Activated CD4-positive, alpha-beta memory T cell treated with anti-CD3 and anti-CD28 coated beads for 36 hours (primary cell): ENCODE measurements at regions not wholly inside any gene's neighbourhood (a gene's known extent, or its start where the extent isn't known, plus 50 kb on each side); places are given as distances from the start of the nearest gene placed in this dataset.

ENCODE experiments used
- CTCF ChIA-PET: fragments of 350-600 bp; sonication (Branson Sonifier 250); formaldehyde crosslinking; loops from one replicate; lab custom pipeline; 2021; ENCODE audit warnings: antibody characterized with exemption, inconsistent platforms; lab: Charles Lee
- POLR2A ChIA-PET: fragments of 350-600 bp; sonication (Branson Sonifier 250); formaldehyde crosslinking; loops from one replicate; lab custom pipeline; 2021; ENCODE audit warnings: antibody characterized with exemption; lab: Charles Lee
- DNase-seq: peaks from one replicate; pipeline ENCODE4 v3.0.0-alpha.2; 2020
- H3K27ac Mint-ChIP-seq: one replicate; pipeline ENCODE4 v1.8.0; 2021; ENCODE audit warnings: mixed read lengths
- H3K27me3 Mint-ChIP-seq: one replicate; pipeline ENCODE4 v1.8.0; 2021; ENCODE audit warnings: mixed read lengths
- H3K36me3 Mint-ChIP-seq: one replicate; pipeline ENCODE4 v1.8.0; 2021; ENCODE audit warnings: mixed read lengths
- H3K4me1 Mint-ChIP-seq: one replicate; pipeline ENCODE4 v1.8.0; 2021; ENCODE audit warnings: low read depth, mixed read lengths
- H3K4me3 Mint-ChIP-seq: one replicate; pipeline ENCODE4 v1.8.0; 2021; ENCODE audit warnings: mild to moderate bottlenecking, mixed read lengths
- H3K9me3 Mint-ChIP-seq: one replicate; pipeline ENCODE4 v1.8.0; 2021; ENCODE audit warnings: mixed read lengths
- intact Hi-C: fragments of 100-400 bp; cut with micrococcal nuclease; formaldehyde crosslinking; loops from one replicate; pipeline ENCODE4 v1.15.1; 2023

DNA sequence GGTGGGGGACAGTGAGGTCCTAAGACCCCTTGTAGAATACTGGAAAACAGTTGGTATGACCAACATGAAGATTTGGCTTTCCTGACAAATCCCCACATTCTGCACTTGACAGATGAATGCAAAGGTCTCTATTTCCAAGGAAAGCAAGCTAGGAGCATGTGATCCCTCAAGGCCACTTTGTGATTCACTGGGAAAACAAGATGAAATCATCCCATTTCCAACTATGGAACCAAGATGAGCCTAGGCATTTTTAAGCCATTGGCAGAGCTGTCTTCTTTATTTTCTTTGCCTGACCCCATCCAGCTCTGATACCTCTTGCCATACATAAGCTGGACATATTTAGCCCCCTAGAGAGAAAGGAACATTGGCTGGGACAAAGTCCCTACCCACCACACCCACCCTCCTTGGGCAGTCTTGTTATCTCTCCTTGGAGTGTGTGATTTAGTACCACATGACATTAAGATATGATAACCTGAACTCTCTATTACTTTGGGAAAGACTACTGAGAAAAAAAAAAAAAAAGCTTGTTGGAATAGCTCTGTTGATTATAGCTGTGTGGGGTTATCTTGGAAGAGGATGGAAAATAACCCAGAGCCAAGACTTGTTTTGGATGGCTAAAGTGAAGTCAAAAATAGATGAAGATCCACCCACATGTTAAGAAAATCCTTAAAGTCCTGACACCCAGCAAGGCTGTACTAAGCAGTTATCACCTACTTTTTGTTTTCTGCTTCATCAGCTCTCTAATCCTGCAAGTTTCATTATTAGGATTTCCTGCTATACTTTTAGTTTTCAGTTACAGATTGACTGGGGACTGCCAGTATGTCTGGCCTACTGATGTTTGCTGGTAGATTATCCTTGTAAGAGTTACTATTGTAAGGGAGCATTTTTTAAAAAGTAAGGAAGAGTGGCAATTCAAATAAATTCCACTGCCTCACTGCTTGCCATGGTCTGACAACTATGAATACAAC lies 90.1 kb upstream of the PREP start:
- Mint-ChIP-seq H3K4me3 (no peak overlapping the region), H3K4me1 (peaks cover 15% of the 10 kb centered on the region), H3K36me3 (no peaks in the 10 kb centered on the region), H3K9me3 (no peaks in the 10 kb centered on the region), H3K27ac (peak overlapping the region; percentile 44), H3K27me3 (no peaks in the 10 kb centered on the region)
- POLR2A ChIA-PET: interaction anchor here (0.6 kb wide), 1 partner anchor 156 kb away, joined by 4 read pairs; no protein-coding TSS in a partner anchor
- DNase-seq: no peak
- intact Hi-C loops: loop anchor here (1.0 to 5.0 kb wide), 3 partner anchors 69 to 153 kb away; no protein-coding TSS in a partner anchor
- CTCF ChIA-PET: interaction anchor here (0.6 to 1.3 kb wide), 3 partner anchors 9 to 440 kb away, joined by 3 to 6 read pairs (median 3); no protein-coding TSS in a partner anchor

DNA sequence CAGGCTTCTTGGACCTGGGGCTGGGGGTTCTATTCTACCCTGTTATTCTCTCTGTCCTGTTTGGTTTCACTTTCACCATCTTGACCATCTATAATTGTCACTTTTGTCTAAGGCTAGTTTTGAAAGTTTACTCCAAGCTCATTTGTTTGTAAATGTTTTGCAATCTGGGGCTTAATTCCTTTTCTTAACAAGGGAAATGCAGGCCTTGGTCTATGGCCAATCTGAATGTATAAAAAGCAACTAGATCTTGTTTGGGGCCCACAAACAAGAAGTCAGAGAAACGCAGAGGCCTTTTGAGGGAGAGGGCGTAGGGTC lies 86.3 kb upstream of the PREP start:
- ChIA-PET POLR2A (no interaction called here), CTCF (no interaction called here)
- Mint-ChIP-seq H3K27ac (no peak overlapping the region), H3K4me1 (peaks cover 34% of the 10 kb centered on the region), H3K4me3 (no peak overlapping the region), H3K36me3 (no peaks in the 10 kb centered on the region), H3K27me3 (peaks cover 3% of the 10 kb centered on the region), H3K9me3 (no peaks in the 10 kb centered on the region)
- intact Hi-C loops: loop anchor here (5.0 to 10.0 kb wide), 2 partner anchors 303 to 416 kb away; no protein-coding TSS in a partner anchor
- DNase-seq: no peak

DNA sequence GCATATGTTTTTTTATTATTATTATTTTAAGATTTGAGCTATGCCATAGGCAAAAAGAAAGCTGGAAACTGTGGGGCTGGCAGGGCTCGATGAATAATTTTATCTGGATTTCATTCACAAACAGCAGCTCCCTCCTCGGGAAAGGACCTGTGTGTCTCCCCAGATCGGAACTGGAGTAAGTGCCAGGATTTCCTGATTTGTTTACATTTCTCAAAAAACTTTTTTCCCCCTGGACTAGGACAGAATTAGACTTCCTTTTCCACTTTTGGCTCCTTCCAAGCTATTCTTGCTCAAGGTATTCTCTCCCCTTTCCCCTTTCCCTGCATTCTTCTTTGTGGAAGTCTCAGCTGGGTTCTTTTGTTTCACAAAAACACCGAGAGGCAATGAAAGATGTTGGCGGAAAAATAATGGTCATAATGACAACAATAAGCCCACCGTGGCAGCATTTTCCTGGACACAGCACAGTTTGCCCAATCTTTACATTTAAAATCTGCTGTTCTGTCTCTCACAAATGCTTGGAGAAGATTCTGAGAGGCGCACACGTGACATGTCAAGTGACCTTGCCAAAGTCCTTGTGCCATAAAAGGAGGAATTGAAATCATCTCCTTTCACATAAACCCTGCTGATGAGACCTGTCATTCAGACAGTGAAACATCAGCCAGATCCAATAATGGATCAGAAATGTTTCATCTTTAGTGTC lies 85.8 kb upstream of the PREP start:
- Mint-ChIP-seq H3K36me3 (no peaks in the 10 kb centered on the region), H3K27ac (no peak overlapping the region), H3K4me3 (no peak overlapping the region), H3K4me1 (peaks cover 37% of the 10 kb centered on the region), H3K9me3 (no peaks in the 10 kb centered on the region), H3K27me3 (peaks cover 5% of the 10 kb centered on the region)
- CTCF ChIA-PET: no interaction called here
- intact Hi-C loops: loop anchor here (5.0 to 10.0 kb wide), 2 partner anchors 304 to 416 kb away; no protein-coding TSS in a partner anchor
- no peak for DNase-seq
- POLR2A ChIA-PET: no interaction called here

DNA sequence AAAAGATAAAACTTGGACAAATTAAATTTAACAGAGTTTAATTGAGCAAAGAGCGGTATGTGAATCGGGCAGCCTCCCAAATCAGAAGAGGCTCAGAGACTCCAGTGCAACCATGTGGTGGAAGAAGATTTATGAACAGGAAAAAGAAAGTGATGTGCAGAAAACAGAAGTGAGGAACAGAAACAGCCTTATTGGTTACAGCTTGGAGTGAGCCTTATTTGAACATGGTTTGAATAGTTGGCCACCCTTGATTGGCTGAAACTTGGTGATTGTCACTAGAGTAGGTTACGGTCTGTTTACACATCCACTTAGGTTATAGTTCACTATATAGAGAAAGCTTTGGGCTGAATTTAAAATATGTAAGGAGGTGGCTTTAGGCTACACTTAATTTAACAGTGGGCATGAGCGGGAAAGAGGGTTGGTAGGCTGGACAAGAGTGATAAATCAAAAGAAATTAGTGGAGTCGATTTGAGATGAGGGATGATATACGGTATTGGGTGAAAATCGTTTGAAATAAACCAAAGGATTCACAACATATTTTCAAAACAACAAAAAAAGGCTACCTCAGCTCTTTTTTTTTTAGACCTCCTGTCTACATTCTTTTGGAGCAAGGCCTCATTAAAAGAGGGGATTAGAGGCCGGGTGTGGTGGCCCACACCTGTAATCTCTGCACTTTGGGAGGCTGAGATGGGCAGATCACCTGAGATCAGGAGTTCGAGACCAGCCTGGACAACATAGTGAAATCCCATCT lies 84.3 kb upstream of the PREP start:
- Mint-ChIP-seq H3K36me3 (no peaks in the 10 kb centered on the region), H3K4me3 (no peak overlapping the region), H3K27ac (no peak overlapping the region), H3K27me3 (peaks cover 7% of the 10 kb centered on the region), H3K4me1 (peaks cover 31% of the 10 kb centered on the region), H3K9me3 (no peaks in the 10 kb centered on the region)
- intact Hi-C loops: loop anchor here (5.0 to 10.0 kb wide), 2 partner anchors 305 to 418 kb away; no protein-coding TSS in a partner anchor
- ChIA-PET POLR2A (no interaction called here), CTCF (no interaction called here)
- DNase-seq: no peak

DNA sequence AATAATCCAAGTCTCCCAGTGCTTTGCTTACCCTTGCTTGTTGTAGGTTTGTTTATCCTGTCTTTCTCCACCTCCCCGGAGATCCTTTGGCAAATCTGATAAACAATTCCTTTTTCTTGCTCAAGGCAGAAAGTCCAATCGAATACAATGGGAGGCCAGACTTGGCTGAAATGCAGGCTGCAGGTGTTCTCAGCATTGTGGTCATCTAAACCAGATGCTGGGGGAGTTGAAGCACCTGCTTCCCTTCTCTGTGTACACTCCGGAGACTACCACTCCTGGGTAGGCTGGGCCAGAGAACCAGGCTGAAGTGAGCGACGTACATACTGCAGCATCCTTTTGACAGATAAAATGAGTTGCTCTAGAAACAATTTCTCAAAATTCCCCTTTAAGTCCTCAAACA lies 82.6 kb upstream of the PREP start:
- intact Hi-C loops: loop anchor here (2.0 to 10.0 kb wide), 5 partner anchors 55 to 597 kb away; no protein-coding TSS in a partner anchor
- Mint-ChIP-seq H3K27ac (no peak overlapping the region), H3K4me3 (no peak overlapping the region), H3K27me3 (peaks cover 7% of the 10 kb centered on the region), H3K36me3 (no peaks in the 10 kb centered on the region), H3K9me3 (no peaks in the 10 kb centered on the region), H3K4me1 (peaks cover 32% of the 10 kb centered on the region)
- CTCF ChIA-PET: interaction anchor here (0.9 to 3.6 kb wide), 8 partner anchors 10 to 738 kb away, joined by 3 to 20 read pairs (median 4); no protein-coding TSS in a partner anchor
- DNase-seq: no peak
- POLR2A ChIA-PET: no interaction called here

DNA sequence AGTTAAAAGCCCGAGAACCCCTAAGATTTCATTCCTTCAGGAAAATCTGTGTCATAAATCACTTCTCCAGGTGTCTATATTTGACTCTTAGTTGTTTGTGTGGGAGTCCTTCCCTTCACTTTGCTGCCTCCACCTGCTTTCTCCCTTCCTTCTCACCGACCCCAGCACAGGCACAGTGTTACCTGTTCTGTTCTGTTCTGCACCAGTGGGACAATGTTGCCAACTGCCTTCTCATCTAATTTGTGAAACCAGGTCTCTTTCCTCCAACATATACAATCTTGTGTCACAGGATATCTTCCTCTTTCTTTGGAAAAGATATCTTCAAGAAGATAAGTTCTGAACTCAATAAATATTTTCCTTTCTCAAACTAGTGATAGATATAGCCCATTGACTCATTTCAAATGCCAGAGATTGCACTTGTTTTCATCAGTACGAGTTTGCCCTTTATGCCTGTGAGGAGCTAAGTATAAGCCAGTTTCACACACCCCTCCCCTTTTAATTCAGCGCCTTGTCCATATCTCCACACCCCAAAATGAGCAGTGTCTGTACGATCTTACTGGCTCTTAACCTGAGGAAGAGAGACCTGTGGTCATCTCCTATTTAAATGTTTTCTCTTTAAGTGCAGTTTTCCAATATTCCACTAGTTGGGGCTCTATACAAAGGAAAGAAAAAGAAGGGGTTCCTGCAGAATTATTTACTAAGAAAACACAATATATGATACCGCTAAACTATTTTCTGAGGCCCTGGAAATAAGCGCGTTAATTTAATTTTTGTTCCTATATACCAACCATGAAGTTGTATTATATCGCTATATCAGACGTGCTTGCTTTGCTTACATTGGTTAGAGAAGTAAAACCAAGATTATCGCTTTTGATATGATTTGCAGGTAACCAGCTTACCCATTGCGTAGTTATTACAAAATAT lies 81.6 kb upstream of the PREP start:
- Mint-ChIP-seq H3K4me1 (peaks cover 32% of the 10 kb centered on the region), H3K27me3 (peaks cover 7% of the 10 kb centered on the region), H3K36me3 (no peaks in the 10 kb centered on the region), H3K27ac (peak overlapping the region; percentile 30), H3K4me3 (peak overlapping the region; percentile 2), H3K9me3 (no peaks in the 10 kb centered on the region)
- POLR2A ChIA-PET: interaction anchor here (0.9 kb wide), 1 partner anchor 168 kb away, joined by 3 read pairs; no protein-coding TSS in a partner anchor
- intact Hi-C loops: loop anchor here (1.0 to 10.0 kb wide), 11 partner anchors 26 to 739 kb away; no protein-coding TSS in a partner anchor
- no peak for DNase-seq
- CTCF ChIA-PET: interaction anchor here (0.6 to 3.6 kb wide), 15 partner anchors 8 to 789 kb away, joined by 3 to 20 read pairs (median 3); no protein-coding TSS in a partner anchor

DNA sequence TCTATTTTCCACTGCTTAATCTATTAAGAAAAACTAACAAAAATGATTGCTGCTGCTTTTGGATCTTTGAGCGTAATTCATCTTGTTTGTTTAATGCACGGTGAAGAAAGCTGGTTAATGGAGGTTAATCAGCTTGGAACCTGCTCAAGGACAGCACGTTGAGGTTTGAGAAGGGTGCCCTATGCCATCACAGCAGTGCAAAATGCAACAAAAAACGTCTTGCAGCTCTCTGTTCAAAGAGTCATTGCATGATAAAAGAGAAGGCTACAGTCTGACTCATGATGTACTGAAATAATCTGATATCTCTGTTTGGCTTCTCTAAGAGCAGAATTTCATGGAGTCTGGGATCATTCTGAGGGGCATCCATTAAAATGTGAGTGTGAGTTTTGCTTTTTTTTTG lies 80.6 kb upstream of the PREP start:
- Mint-ChIP-seq H3K27ac (no peak overlapping the region), H3K9me3 (no peaks in the 10 kb centered on the region), H3K27me3 (peaks cover 9% of the 10 kb centered on the region), H3K4me3 (no peak overlapping the region), H3K36me3 (no peaks in the 10 kb centered on the region), H3K4me1 (peaks cover 32% of the 10 kb centered on the region)
- ChIA-PET CTCF (interaction anchor here (1.6 to 3.6 kb wide), 2 partner anchors 52 to 740 kb away, joined by 5 to 20 read pairs; no protein-coding TSS in a partner anchor), POLR2A (interaction anchor here (0.8 to 0.9 kb wide), 2 partner anchors 169 to 615 kb away, joined by 3 read pairs; no protein-coding TSS in a partner anchor)
- DNase-seq: no peak
- intact Hi-C loops: loop anchor here (5.0 to 10.0 kb wide), 3 partner anchors 421 to 614 kb away; no protein-coding TSS in a partner anchor

DNA sequence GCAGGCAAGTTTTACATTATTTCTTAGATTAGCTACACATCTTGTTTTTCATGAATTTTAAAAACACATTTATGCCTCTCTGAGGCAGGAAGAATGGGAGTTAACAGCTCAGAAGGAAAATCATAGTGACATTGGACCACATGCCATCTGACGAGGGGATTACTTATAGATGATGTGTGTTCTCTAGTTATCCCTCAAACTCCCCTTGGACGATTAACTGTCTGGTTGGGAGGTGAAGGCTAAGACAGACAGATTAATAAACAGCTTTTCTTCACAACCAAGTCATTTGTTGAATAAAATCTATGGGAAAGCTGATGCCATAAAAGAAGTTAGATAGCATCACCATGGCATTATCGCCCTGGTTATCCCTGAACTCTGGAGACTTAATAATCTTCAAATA lies 80.0 kb upstream of the PREP start:
- Mint-ChIP-seq H3K4me1 (peaks cover 30% of the 10 kb centered on the region), H3K27ac (no peak overlapping the region), H3K36me3 (no peaks in the 10 kb centered on the region), H3K9me3 (no peaks in the 10 kb centered on the region), H3K4me3 (no peak overlapping the region), H3K27me3 (peaks cover 11% of the 10 kb centered on the region)
- no peak for DNase-seq
- ChIA-PET POLR2A (interaction anchor here (0.8 kb wide), 1 partner anchor 616 kb away, joined by 3 read pairs; no protein-coding TSS in a partner anchor), CTCF (interaction anchor here (0.6 to 3.6 kb wide), 3 partner anchors 51 to 741 kb away, joined by 4 to 20 read pairs (median 5); no protein-coding TSS in a partner anchor)
- intact Hi-C loops: loop anchor here (5.0 to 10.0 kb wide), 3 partner anchors 422 to 614 kb away; no protein-coding TSS in a partner anchor

DNA sequence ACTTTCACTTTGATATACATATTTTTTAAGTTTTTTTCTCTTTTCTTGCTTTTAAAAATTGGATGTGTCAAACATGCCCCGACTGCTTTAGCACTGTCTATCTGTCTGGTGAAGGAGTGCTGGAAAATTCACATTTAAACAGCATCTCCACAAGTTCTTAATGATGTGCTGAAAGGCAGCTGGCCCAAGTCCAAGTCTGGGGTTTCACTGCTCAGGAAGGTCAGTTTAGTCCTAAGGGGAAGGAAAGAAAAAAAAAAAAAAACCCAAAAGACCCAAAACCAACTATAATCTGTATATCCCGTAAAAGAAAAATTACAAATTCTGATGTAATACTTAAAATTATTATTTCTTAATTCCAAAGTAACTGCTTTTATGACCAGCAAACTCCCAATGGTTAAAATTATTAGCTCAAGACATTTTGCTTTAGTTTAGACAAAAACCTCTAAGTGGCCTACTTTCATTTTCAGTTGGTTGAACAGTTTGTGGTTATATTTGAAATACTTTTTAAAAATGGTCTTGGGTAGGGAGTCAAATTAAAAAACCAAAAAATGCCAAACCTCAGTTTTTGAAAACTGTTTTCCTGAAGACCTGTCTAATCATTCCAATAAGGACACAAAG lies 79.5 kb upstream of the PREP start:
- intact Hi-C loops: loop anchor here (5.0 to 10.0 kb wide), 3 partner anchors 422 to 615 kb away; no protein-coding TSS in a partner anchor
- no peak for DNase-seq
- Mint-ChIP-seq H3K4me1 (peaks cover 27% of the 10 kb centered on the region), H3K27ac (peak overlapping the region; percentile 53), H3K9me3 (peaks cover 3% of the 10 kb centered on the region), H3K4me3 (no peak overlapping the region), H3K36me3 (no peaks in the 10 kb centered on the region), H3K27me3 (peaks cover 11% of the 10 kb centered on the region)
- ChIA-PET CTCF (interaction anchor here (0.6 to 3.6 kb wide), 3 partner anchors 51 to 741 kb away, joined by 4 to 20 read pairs (median 5); no protein-coding TSS in a partner anchor), POLR2A (no interaction called here)

DNA sequence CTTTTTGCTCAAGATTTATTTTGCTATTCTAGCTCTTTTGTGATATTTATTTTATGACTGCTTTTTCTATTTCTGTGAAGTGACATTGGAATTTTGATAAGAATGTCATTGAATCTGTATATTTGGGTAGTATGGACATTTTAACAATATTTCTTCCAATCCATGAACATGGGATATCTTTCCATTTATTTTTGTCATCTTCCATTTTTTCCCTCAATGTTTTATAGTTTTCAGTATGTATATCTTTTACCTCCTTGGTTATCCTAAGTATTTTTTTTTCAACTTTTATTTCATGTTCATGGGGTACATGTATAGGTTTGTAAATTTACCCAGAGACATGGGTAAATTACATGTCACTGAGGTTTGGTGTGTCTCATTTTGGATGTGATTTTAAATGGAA lies 74.1 kb upstream of the PREP start:
- ChIA-PET CTCF (no interaction called here), POLR2A (no interaction called here)
- no peak for DNase-seq
- Mint-ChIP-seq H3K27me3 (peaks cover 11% of the 10 kb centered on the region), H3K36me3 (peaks cover 2% of the 10 kb centered on the region), H3K4me1 (no peaks in the 10 kb centered on the region), H3K27ac (no peak overlapping the region), H3K4me3 (no peak overlapping the region), H3K9me3 (peaks cover 11% of the 10 kb centered on the region)
- intact Hi-C loops: no loop called here
